Activated CD8-positive, alpha-beta memory T cell treated with anti-CD3 and anti-CD28 coated beads for 48 hours (primary cell): ENCODE measurements at regions not wholly inside any gene's neighbourhood (a gene's known extent, or its start where the extent isn't known, plus 50 kb on each side); places are given as distances from the start of the nearest gene placed in this dataset.

ENCODE experiments used
- DNase-seq, 3 experiments: peaks; one replicate each; pipeline ENCODE4 v3.0.0-alpha.2; 2020; ENCODE audit warnings: low read depth in 2 of 3, low spot score in 2 of 3

GRCh38 chr14:101065696-101066694 is 162.5 kb upstream of the RTL1 start:
- no peak for DNase-seq

GRCh38 chr14:101066826-101067510 is 163.4 kb upstream of the RTL1 start:
- DNase-seq: no peak

- DNase-seq: no peak
Observed at GRCh38 chr14:101068313-101069227, 165.0 kb upstream of the RTL1 start.

GRCh38 chr14:101069228-101069549 is 165.7 kb upstream of the RTL1 start:
- DNase-seq: no peak

- no peak for DNase-seq
Observed at GRCh38 chr14:101069666-101070362, 166.3 kb upstream of the RTL1 start.

- no peak for DNase-seq
Observed at GRCh38 chr14:101070540-101071492, 167.3 kb upstream of the RTL1 start.

GRCh38 chr14:101071493-101071906 is 168.0 kb upstream of the RTL1 start:
- DNase-seq: no peak

GRCh38 chr14:101072070-101072469 is 168.5 kb upstream of the RTL1 start:
- no peak for DNase-seq

- no peak for DNase-seq
Observed at GRCh38 chr14:101072531-101072930, 169.0 kb upstream of the RTL1 start.

GRCh38 chr14:101072945-101073597 is 169.5 kb upstream of the RTL1 start:
- DNase-seq: no peak

GRCh38 chr14:101073598-101073965 is 170.1 kb upstream of the RTL1 start:
- DNase-seq: no peak

- DNase-seq: no peak
Observed at GRCh38 chr14:101074196-101075024, 170.9 kb upstream of the RTL1 start.

- DNase-seq: no peak
Observed at GRCh38 chr14:101075025-101075800, 171.7 kb upstream of the RTL1 start.

GRCh38 chr14:101075801-101076413 is 172.4 kb upstream of the RTL1 start:
- DNase-seq: no peak

- DNase-seq: no peak
Observed at GRCh38 chr14:101076451-101077198, 173.1 kb upstream of the RTL1 start.

- DNase-seq: no peak
Observed at GRCh38 chr14:101077481-101078074, 174.1 kb upstream of the RTL1 start.
